SK-N-SH (cell line): ENCODE measurements at regions not wholly inside any gene's neighbourhood (a gene's known extent, or its start where the extent isn't known, plus 50 kb on each side); places are given as distances from the start of the nearest gene placed in this dataset.

Experiments used
- CTCF ChIA-PET: fragments of 300-600, 350-600 bp; formaldehyde crosslinking; extraction: SDS; loops from one replicate; lab custom pipeline; 2021; lab: Yijun Ruan, JAX
- POLR2A ChIA-PET: fragments of 350-600 bp; sonication (Branson Sonifier 250); formaldehyde crosslinking; extraction: SDS; loops from one replicate; lab custom pipeline; 2020; ENCODE audit warnings: antibody characterized with exemption, inconsistent platforms; lab: Yijun Ruan, JAX
- DNase-seq: peaks from one replicate; pipeline ENCODE4 v3.0.0; 2012
- H2AFZ ChIP-seq: fragments of 200-600 bp; sonication (generic); 2 replicates; pipeline ENCODE4 v1.8.1; 2016; ENCODE audit warnings: antibody characterized with exemption, mild to moderate bottlenecking, low read depth
- H3F3A ChIP-seq: fragments of 200-600 bp; sonication (generic); replicated peaks from 2 replicates; pipeline ENCODE3; 2016; ENCODE audit warnings: antibody characterized with exemption, mild to moderate bottlenecking; ENCODE audit not compliant: insufficient read depth
- H3K27ac ChIP-seq, 2 experiments: fragments of 200-500 bp in 1 of 2; fragments of 200-600 bp in 1 of 2; sonication (Bioruptor generic) in 1 of 2; sonication (generic), shearing (Covaris generic) in 1 of 2; 2 replicates each; pipeline versions ENCODE4 v1.5.1 to v1.6.1; 2014 to 2016; ENCODE audit warnings: low read depth in 2 of 2, inconsistent platforms in 1 of 2, low read length in 1 of 2, mild to moderate bottlenecking in 1 of 2, mixed read lengths in 1 of 2
- H3K27me3 ChIP-seq: fragments of 200-600 bp; sonication (generic), shearing (Covaris generic); 2 replicates; pipeline ENCODE4 v1.6.1; 2016; ENCODE audit warnings: mixed run types; ENCODE audit not compliant: insufficient read depth
- H3K36me3 ChIP-seq, 2 experiments: fragments of 200-500 bp in 1 of 2; fragments of 200-600 bp in 1 of 2; sonication (Bioruptor generic) in 1 of 2; sonication (generic) in 1 of 2; replicated peaks in 1 of 2; 2 replicates each; pipeline versions ENCODE3 to v1.5.1; 2014 to 2016; ENCODE audit warnings: low read length in 1 of 2, mild to moderate bottlenecking in 1 of 2; ENCODE audit not compliant: insufficient read depth in 2 of 2, control insufficient read depth in 1 of 2
- H3K4me1 ChIP-seq, 2 experiments: fragments of 200-500 bp in 1 of 2; fragments of 200-600 bp in 1 of 2; sonication (Bioruptor generic) in 1 of 2; sonication (generic), shearing (Covaris generic) in 1 of 2; 2 replicates each; pipeline versions ENCODE4 v1.5.1 to v1.6.1; 2014 to 2016; ENCODE audit warnings: low read depth in 1 of 2, low read length in 1 of 2, mixed run types in 1 of 2; ENCODE audit not compliant: insufficient read depth in 2 of 2, control insufficient read depth in 1 of 2
- H3K4me2 ChIP-seq: fragments of 200-600 bp; sonication (generic), shearing (Covaris generic); 2 replicates; pipeline ENCODE4 v1.6.1; 2017; ENCODE audit warnings: mixed run types
- H3K4me3 ChIP-seq, 2 experiments: fragments of 200-500 bp in 1 of 2; fragments of 200-600 bp in 1 of 2; sonication (Bioruptor generic) in 1 of 2; sonication (generic), shearing (Covaris generic) in 1 of 2; 2 replicates each; pipeline versions ENCODE4 v1.5.1 to v1.8.1; 2014 to 2016; ENCODE audit warnings: low read depth in 2 of 2, inconsistent platforms in 1 of 2, low read length in 1 of 2, mild to moderate bottlenecking in 1 of 2, mixed read lengths in 1 of 2, moderate library complexity in 1 of 2
- H3K79me2 ChIP-seq: fragments of 200-600 bp; sonication (generic); 2 replicates; pipeline ENCODE4 v1.8.1; 2017; ENCODE audit warnings: mild to moderate bottlenecking; ENCODE audit not compliant: insufficient read depth
- H3K9ac ChIP-seq: fragments of 200-600 bp; sonication (generic); 2 replicates; pipeline ENCODE4 v1.6.1; 2017; ENCODE audit warnings: mixed run types
- H3K9me2 ChIP-seq: fragments of 200-600 bp; sonication (generic); 2 replicates; pipeline ENCODE4 v1.6.1; 2017; ENCODE audit warnings: mixed run types
- H3K9me3 ChIP-seq: fragments of 200-600 bp; sonication (generic); 2 replicates; pipeline ENCODE4 v1.6.1; 2017; ENCODE audit warnings: mixed run types, mild to moderate bottlenecking, moderate library complexity
- H4K20me1 ChIP-seq: fragments of 200-600 bp; sonication (generic); 2 replicates; pipeline ENCODE4 v1.6.1; 2017; ENCODE audit warnings: mild to moderate bottlenecking, mixed run types; ENCODE audit not compliant: insufficient read depth
- CHD2 ChIP-seq: fragments of 150-350 bp; IDR thresholded peaks from 2 replicates; pipeline ENCODE4 v1.6.1; 2018; ENCODE audit warnings: low read length; ENCODE audit not compliant: partially characterized antibody
- CTCF ChIP-seq: fragments of 200-600 bp; sonication (generic); IDR thresholded peaks from 2 replicates; pipeline ENCODE4 v1.6.1; 2017; ENCODE audit warnings: antibody characterized with exemption, mild to moderate bottlenecking, moderate library complexity
- FOSL2 ChIP-seq: IDR thresholded peaks from 2 replicates; pipeline ENCODE4 v1.4.0; 2012; ENCODE audit warnings: low read depth, mild to moderate bottlenecking, moderate library complexity, borderline replicate concordance
- GABPA ChIP-seq: IDR thresholded peaks from 2 replicates; pipeline ENCODE4 v1.4.0; 2012; ENCODE audit warnings: low read depth, mild to moderate bottlenecking
- JUND ChIP-seq: IDR thresholded peaks from 2 replicates; pipeline ENCODE4 v1.4.0; 2012
- MEF2A ChIP-seq: IDR thresholded peaks from 2 replicates; pipeline ENCODE4 v1.4.0; 2012; ENCODE audit warnings: low read depth, borderline replicate concordance
- MXI1 ChIP-seq: IDR thresholded peaks from 2 replicates; pipeline ENCODE4 v1.6.1; 2012; ENCODE audit warnings: mild to moderate bottlenecking, low read depth, low read length, improper control_type of control experiment
- NRF1 ChIP-seq: IDR thresholded peaks from 2 replicates; pipeline ENCODE4 v1.6.1; 2012; ENCODE audit warnings: low read depth, mild to moderate bottlenecking, low read length
- PBX3 ChIP-seq: IDR thresholded peaks from 2 replicates; pipeline ENCODE4; 2012
- POLR2AphosphoS5 ChIP-seq: IDR thresholded peaks from 2 replicates; pipeline ENCODE4 v1.6.1; 2012; ENCODE audit warnings: low read depth, low read length
- SMC3 ChIP-seq: IDR thresholded peaks from 2 replicates; pipeline ENCODE4 v1.6.1; 2012; ENCODE audit warnings: low read depth, low read length, improper control_type of control experiment
- TEAD4 ChIP-seq: IDR thresholded peaks from 2 replicates; pipeline ENCODE4 v1.4.0; 2012; ENCODE audit warnings: mild to moderate bottlenecking, borderline replicate concordance; ENCODE audit not compliant: insufficient read depth
- ZBTB33 ChIP-seq: IDR thresholded peaks from 2 replicates; pipeline ENCODE4 v1.4.0; 2012; ENCODE audit warnings: low read depth, borderline replicate concordance
- WGBS: methylation state at CpG from one replicate; pipeline ENCODE4 v1.1.6; 2017; ENCODE audit warnings: low lambda C conversion rate; 5-methylcytosine and 5-hydroxymethylcytosine counted together

GRCh38 chr6:40930045-40930444 is 109.0 kb downstream of the UNC5CL start:
- Histone ChIP-seq H3K9ac (no peak overlapping the region), H3K36me3 (no peaks in the 10 kb centered on the region), H3K27ac (no peak overlapping the region), H3K9me2 (no peaks in the 10 kb centered on the region), H3K4me1 (no peaks in the 10 kb centered on the region; a peak in 1 of 4 replicates), H3K9me3 (no peaks in the 10 kb centered on the region), H3K27me3 (no peaks in the 10 kb centered on the region), H2AFZ (no peak overlapping the region), H3K4me2 (no peak overlapping the region), H3F3A (no peaks in the 10 kb centered on the region), H4K20me1 (no peaks in the 10 kb centered on the region), H3K79me2 (no peaks in the 10 kb centered on the region), H3K4me3 (no peak overlapping the region)
- WGBS = 79% methylated on average over 1 of the region's 1 CpG
- ChIA-PET CTCF (interaction anchor here (0.7 kb wide), 1 partner anchor 684 kb away, joined by 3 read pairs; no protein-coding TSS in a partner anchor), POLR2A (no interaction called here)
- TF ChIP-seq SMC3 (no peak), MEF2A (no peak), CTCF (no peak), POLR2AphosphoS5 (no peak), TEAD4 (no peak)
- DNase-seq = no peak

GRCh38 chr6:40929176-40929575 is 109.8 kb downstream of the UNC5CL start:
- 57% methylated on average over 3 of the region's 3 CpGs for WGBS
- Histone ChIP-seq H3K79me2 (no peaks in the 10 kb centered on the region), H3K9me2 (no peaks in the 10 kb centered on the region), H3F3A (no peaks in the 10 kb centered on the region), H3K4me3 (no peak overlapping the region), H3K27ac (no peak overlapping the region), H3K9me3 (no peaks in the 10 kb centered on the region), H2AFZ (no peak overlapping the region), H3K36me3 (no peaks in the 10 kb centered on the region), H3K4me2 (no peak overlapping the region), H3K4me1 (no peaks in the 10 kb centered on the region; a peak in 1 of 4 replicates), H3K9ac (no peak overlapping the region)
- CTCF ChIA-PET = no interaction called here
- TF ChIP-seq JUND = no peak
- no peak for TF ChIP-seq CHD2
- TF ChIP-seq ZBTB33 = no peak
- TF ChIP-seq MXI1 = no peak
- no peak for TF ChIP-seq TEAD4
- TF ChIP-seq GABPA = no peak
- TF ChIP-seq NRF1 = no peak
- no peak for TF ChIP-seq PBX3
- TF ChIP-seq FOSL2 = no peak
- TF ChIP-seq, all 33 proteins: peak for 0
- no peak for DNase-seq
- POLR2A ChIA-PET = no interaction called here
- Histone ChIP-seq H4K20me1 (no peaks in the 10 kb centered on the region), H3K27me3 (no peaks in the 10 kb centered on the region)
